ENCODE measurements at regions not wholly inside any gene's neighbourhood (a gene's known extent, or its start where the extent isn't known, plus 50 kb on each side); places are given as distances from the start of the nearest gene placed in this dataset.
"Not testable (repeated sequence)": the region's sequence is repeated elsewhere in the genome, so short reads cannot be mapped to it uniquely, and the experiment has no call there.

- H3K4me3 ChIP-seq (ENCODE audit: low read depth, low read length): no peak overlapping the region
- no peaks in the 10 kb centered on the region for H3K27me3 ChIP-seq (ENCODE audit: control insufficient read depth, insufficient read depth, low read length)
- no peak overlapping the region for H3K9ac ChIP-seq (ENCODE audit: low read depth, low read length)
- no peaks in the 10 kb centered on the region for H3K36me3 ChIP-seq (ENCODE audit: control insufficient read depth, insufficient read depth, low read length)
- no peaks in the 10 kb centered on the region for H3K4me1 ChIP-seq (ENCODE audit: control insufficient read depth, insufficient read depth, low read length)
- H3K9me3 ChIP-seq (ENCODE audit: control insufficient read depth, insufficient read depth, low read length): no peaks in the 10 kb centered on the region
- H3K27ac ChIP-seq (ENCODE audit: low read depth, low read length): no peak overlapping the region
These were observed 1162.1 kb upstream of the SEMA6A start for GRCh38 chr5:117736698-117737097.

GRCh38 chr5:117734056-117734455 is 1159.4 kb upstream of the SEMA6A start:
- no peaks in the 10 kb centered on the region for H3K9me3 ChIP-seq (ENCODE audit: control insufficient read depth, insufficient read depth, low read length)
- no peak overlapping the region for H3K27ac ChIP-seq (ENCODE audit: low read depth, low read length)
- H3K9ac ChIP-seq (ENCODE audit: low read depth, low read length): no peak overlapping the region
- no peak overlapping the region for H3K4me3 ChIP-seq (ENCODE audit: low read depth, low read length)
- H3K27me3 ChIP-seq (ENCODE audit: control insufficient read depth, insufficient read depth, low read length): no peaks in the 10 kb centered on the region
- no peaks in the 10 kb centered on the region for H3K4me1 ChIP-seq (ENCODE audit: control insufficient read depth, insufficient read depth, low read length)
- H3K36me3 ChIP-seq (ENCODE audit: control insufficient read depth, insufficient read depth, low read length): no peaks in the 10 kb centered on the region

- Histone ChIP-seq H3K36me3 (ENCODE audit: control insufficient read depth, insufficient read depth, low read length) (no peaks in the 10 kb centered on the region), H3K4me3 (ENCODE audit: low read depth, low read length) (no peak overlapping the region), H3K27me3 (ENCODE audit: control insufficient read depth, insufficient read depth, low read length) (no peaks in the 10 kb centered on the region), H3K4me1 (ENCODE audit: control insufficient read depth, insufficient read depth, low read length) (no peaks in the 10 kb centered on the region), H3K27ac (ENCODE audit: low read depth, low read length) (no peak overlapping the region), H3K9ac (ENCODE audit: low read depth, low read length) (no peak overlapping the region), H3K9me3 (ENCODE audit: control insufficient read depth, insufficient read depth, low read length) (no peaks in the 10 kb centered on the region)
These were observed 1158.4 kb upstream of the SEMA6A start for GRCh38 chr5:117733051-117733450.

GRCh38 chr5:117732264-117732663 is 1157.6 kb upstream of the SEMA6A start:
- no peaks in the 10 kb centered on the region for H3K9me3 ChIP-seq (ENCODE audit: control insufficient read depth, insufficient read depth, low read length)
- no peak overlapping the region for H3K9ac ChIP-seq (ENCODE audit: low read depth, low read length)
- no peaks in the 10 kb centered on the region for H3K36me3 ChIP-seq (ENCODE audit: control insufficient read depth, insufficient read depth, low read length)
- H3K27me3 ChIP-seq (ENCODE audit: control insufficient read depth, insufficient read depth, low read length): no peaks in the 10 kb centered on the region
- H3K27ac ChIP-seq (ENCODE audit: low read depth, low read length): no peak overlapping the region
- H3K4me1 ChIP-seq (ENCODE audit: control insufficient read depth, insufficient read depth, low read length): no peaks in the 10 kb centered on the region
- no peak overlapping the region for H3K4me3 ChIP-seq (ENCODE audit: low read depth, low read length)

GRCh38 chr5:117731446-117731845 is 1156.8 kb upstream of the SEMA6A start:
- Histone ChIP-seq H3K4me3 (ENCODE audit: low read depth, low read length) (no peak overlapping the region), H3K9ac (ENCODE audit: low read depth, low read length) (no peak overlapping the region), H3K27ac (ENCODE audit: low read depth, low read length) (no peak overlapping the region), H3K9me3 (ENCODE audit: control insufficient read depth, insufficient read depth, low read length) (no peaks in the 10 kb centered on the region), H3K36me3 (ENCODE audit: control insufficient read depth, insufficient read depth, low read length) (no peaks in the 10 kb centered on the region), H3K27me3 (ENCODE audit: control insufficient read depth, insufficient read depth, low read length) (no peaks in the 10 kb centered on the region), H3K4me1 (ENCODE audit: control insufficient read depth, insufficient read depth, low read length) (no peaks in the 10 kb centered on the region)

- not testable (repeated sequence) for H3K27ac ChIP-seq (ENCODE audit: low read depth, low read length); H3K36me3 ChIP-seq (ENCODE audit: control insufficient read depth, insufficient read depth, low read length); H3K4me1 ChIP-seq (ENCODE audit: control insufficient read depth, insufficient read depth, low read length); H3K9ac ChIP-seq (ENCODE audit: low read depth, low read length); H3K4me3 ChIP-seq (ENCODE audit: low read depth, low read length); H3K27me3 ChIP-seq (ENCODE audit: control insufficient read depth, insufficient read depth, low read length); H3K9me3 ChIP-seq (ENCODE audit: control insufficient read depth, insufficient read depth, low read length)
These were observed 1146.2 kb upstream of the SEMA6A start for GRCh38 chr5:117720784-117721183.

- Histone ChIP-seq H3K4me1 (ENCODE audit: control insufficient read depth, insufficient read depth, low read length) (no peaks in the 10 kb centered on the region), H3K27me3 (ENCODE audit: control insufficient read depth, insufficient read depth, low read length) (no peaks in the 10 kb centered on the region), H3K36me3 (ENCODE audit: control insufficient read depth, insufficient read depth, low read length) (no peaks in the 10 kb centered on the region), H3K9ac (ENCODE audit: low read depth, low read length) (no peak overlapping the region), H3K4me3 (ENCODE audit: low read depth, low read length) (no peak overlapping the region), H3K9me3 (ENCODE audit: control insufficient read depth, insufficient read depth, low read length) (peaks cover 14% of the 10 kb centered on the region), H3K27ac (ENCODE audit: low read depth, low read length) (no peak overlapping the region)
These were observed 1144.8 kb upstream of the SEMA6A start for GRCh38 chr5:117719413-117719812.

- Histone ChIP-seq H3K9me3 (ENCODE audit: control insufficient read depth, insufficient read depth, low read length) (peaks cover 38% of the 10 kb centered on the region), H3K4me1 (ENCODE audit: control insufficient read depth, insufficient read depth, low read length) (no peaks in the 10 kb centered on the region), H3K36me3 (ENCODE audit: control insufficient read depth, insufficient read depth, low read length) (no peaks in the 10 kb centered on the region), H3K9ac (ENCODE audit: low read depth, low read length) (no peak overlapping the region), H3K4me3 (ENCODE audit: low read depth, low read length) (no peak overlapping the region), H3K27ac (ENCODE audit: low read depth, low read length) (no peak overlapping the region), H3K27me3 (ENCODE audit: control insufficient read depth, insufficient read depth, low read length) (no peaks in the 10 kb centered on the region)
These were observed 1139.1 kb upstream of the SEMA6A start for GRCh38 chr5:117713585-117714198.

GRCh38 chr5:117701062-117701461 is 1126.4 kb upstream of the SEMA6A start:
- no peak overlapping the region for H3K4me3 ChIP-seq (ENCODE audit: low read depth, low read length)
- H3K9ac ChIP-seq (ENCODE audit: low read depth, low read length): no peak overlapping the region
- H3K27me3 ChIP-seq (ENCODE audit: control insufficient read depth, insufficient read depth, low read length): no peaks in the 10 kb centered on the region
- H3K4me1 ChIP-seq (ENCODE audit: control insufficient read depth, insufficient read depth, low read length): no peaks in the 10 kb centered on the region
- H3K9me3 ChIP-seq (ENCODE audit: control insufficient read depth, insufficient read depth, low read length): no peaks in the 10 kb centered on the region
- H3K36me3 ChIP-seq (ENCODE audit: control insufficient read depth, insufficient read depth, low read length): no peaks in the 10 kb centered on the region
- H3K27ac ChIP-seq (ENCODE audit: low read depth, low read length): no peak overlapping the region

- Histone ChIP-seq H3K9ac (ENCODE audit: low read depth, low read length) (no peak overlapping the region), H3K27ac (ENCODE audit: low read depth, low read length) (no peak overlapping the region), H3K36me3 (ENCODE audit: control insufficient read depth, insufficient read depth, low read length) (no peaks in the 10 kb centered on the region), H3K27me3 (ENCODE audit: control insufficient read depth, insufficient read depth, low read length) (no peaks in the 10 kb centered on the region), H3K9me3 (ENCODE audit: control insufficient read depth, insufficient read depth, low read length) (no peaks in the 10 kb centered on the region), H3K4me1 (ENCODE audit: control insufficient read depth, insufficient read depth, low read length) (no peaks in the 10 kb centered on the region), H3K4me3 (ENCODE audit: low read depth, low read length) (no peak overlapping the region)
These were observed 1118.0 kb upstream of the SEMA6A start for GRCh38 chr5:117692606-117693005.

- no peak overlapping the region for H3K27ac ChIP-seq (ENCODE audit: low read depth, low read length)
- H3K36me3 ChIP-seq (ENCODE audit: control insufficient read depth, insufficient read depth, low read length): no peaks in the 10 kb centered on the region
- H3K4me1 ChIP-seq (ENCODE audit: control insufficient read depth, insufficient read depth, low read length): no peaks in the 10 kb centered on the region
- H3K27me3 ChIP-seq (ENCODE audit: control insufficient read depth, insufficient read depth, low read length): no peaks in the 10 kb centered on the region
- H3K9ac ChIP-seq (ENCODE audit: low read depth, low read length): no peak overlapping the region
- no peak overlapping the region for H3K4me3 ChIP-seq (ENCODE audit: low read depth, low read length)
- H3K9me3 ChIP-seq (ENCODE audit: control insufficient read depth, insufficient read depth, low read length): no peaks in the 10 kb centered on the region
These were observed 1116.7 kb upstream of the SEMA6A start for GRCh38 chr5:117691081-117691870.
